T47D (cell line): ENCODE measurements at regions not wholly inside any gene's neighbourhood (a gene's known extent, or its start where the extent isn't known, plus 50 kb on each side); places are given as distances from the start of the nearest gene placed in this dataset.

ENCODE experiments used
- DNase-seq, 2 experiments: peaks; one replicate each; pipeline versions ENCODE4 v3.0.0 to v3.0.0-alpha.2; 2011 to 2012; ENCODE audit warnings: low read depth in 1 of 2, low spot score in 1 of 2
- JUND ChIP-seq: IDR thresholded peaks from 2 replicates; pipeline ENCODE4 v1.6.1; 2012; ENCODE audit warnings: low read depth
- in situ Hi-C: cut with HindIII; loops from 2 replicates; pipeline ENCODE4 v1.10.0; 2016; ENCODE audit warnings: low sequenced_read_pairs, low pct_unique_long_range_greater_than_20kb

GRCh38 chr11:112882494-112883381 is 78.5 kb upstream of the NCAM1 start:
- no peak for TF ChIP-seq JUND
- in situ Hi-C loops, result no loop called here
- DNase-seq, result no peak

GRCh38 chr11:112884012-112884767 is 77.0 kb upstream of the NCAM1 start:
- no peak for TF ChIP-seq JUND
- in situ Hi-C loops, result no loop called here
- DNase-seq, result no peak

DNA sequence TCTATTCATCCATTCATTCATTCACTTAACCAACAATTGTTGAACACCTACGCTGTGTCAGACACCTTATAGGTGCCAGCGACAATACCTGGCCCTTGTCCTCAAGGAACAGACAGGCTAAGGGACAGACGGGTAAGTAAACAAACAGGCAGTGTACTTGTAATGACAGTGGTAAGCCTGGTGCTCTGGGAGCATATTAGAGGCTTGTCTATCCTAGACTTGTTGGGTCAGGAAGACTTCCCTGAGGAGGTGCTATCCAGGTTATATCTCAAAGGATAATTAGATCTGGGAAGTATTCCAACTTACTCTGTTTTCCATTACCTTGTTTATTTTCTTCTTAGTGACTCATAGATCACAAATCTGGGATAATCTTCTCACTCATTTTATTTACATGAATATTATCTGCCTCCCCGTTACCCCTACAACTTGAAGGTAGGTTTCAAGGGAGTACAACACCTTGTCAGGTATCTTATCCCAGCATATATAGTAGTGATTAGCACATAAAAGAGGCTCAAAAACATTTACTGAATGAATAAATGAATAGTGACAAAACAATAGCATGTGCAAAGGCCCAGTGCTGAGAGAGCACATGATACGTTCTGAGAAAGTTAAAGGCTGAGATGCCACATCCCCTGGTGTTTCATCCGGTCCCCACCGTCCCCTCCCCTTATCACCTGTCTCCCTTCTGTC is 75.3 kb upstream of the NCAM1 start:
- no peak for TF ChIP-seq JUND
- in situ Hi-C loops, result no loop called here
- no peak for DNase-seq

- in situ Hi-C loops, result no loop called here
- TF ChIP-seq JUND, result no peak
- no peak for DNase-seq
Measured at GRCh38 chr11:112886434-112887370, 74.5 kb upstream of the NCAM1 start.

GRCh38 chr11:112889446-112889845 is 71.8 kb upstream of the NCAM1 start:
- TF ChIP-seq JUND, result no peak
- DNase-seq, result no peak

DNA sequence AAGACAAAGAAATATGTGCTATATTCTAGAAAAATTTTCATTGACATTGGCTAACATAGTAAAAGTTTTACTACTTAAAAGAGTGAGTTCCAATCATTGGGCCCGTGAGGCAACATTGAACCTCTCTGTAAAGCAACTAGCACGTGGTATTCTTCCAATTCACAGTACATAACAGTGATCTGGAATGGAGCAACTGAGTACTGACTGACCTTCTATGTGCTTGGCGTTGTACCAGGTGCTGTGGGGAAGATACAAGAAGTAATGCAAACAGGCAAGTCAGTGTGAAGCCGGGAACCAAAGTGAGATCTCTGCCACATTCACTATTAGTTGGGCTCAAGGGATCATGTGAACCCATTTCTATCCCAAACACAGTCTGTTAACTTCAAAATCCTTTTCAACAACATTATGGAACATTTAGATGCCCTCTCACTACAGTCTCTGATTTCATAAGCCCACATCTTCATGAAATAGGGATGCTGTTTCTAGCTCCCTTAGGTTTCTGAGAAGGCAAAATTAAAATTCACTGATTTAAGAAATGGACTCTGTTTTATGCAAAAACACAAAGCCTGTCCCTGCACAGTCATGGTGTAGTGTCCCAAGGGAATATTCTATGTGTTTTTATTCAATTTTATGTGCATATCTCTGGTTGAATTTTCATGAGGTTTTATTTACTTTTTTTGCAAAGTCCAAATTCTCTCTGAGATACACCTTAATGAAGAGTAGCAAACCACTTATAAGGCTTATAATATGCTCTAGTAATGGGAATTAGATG is 61.8 kb upstream of the NCAM1 start:
- DNase-seq, result no peak
- no peak for TF ChIP-seq JUND

More at GRCh38 chr11:112889446-112889845, 71.8 kb upstream of the NCAM1 start:
- in situ Hi-C loops, result no loop called here

DNA sequence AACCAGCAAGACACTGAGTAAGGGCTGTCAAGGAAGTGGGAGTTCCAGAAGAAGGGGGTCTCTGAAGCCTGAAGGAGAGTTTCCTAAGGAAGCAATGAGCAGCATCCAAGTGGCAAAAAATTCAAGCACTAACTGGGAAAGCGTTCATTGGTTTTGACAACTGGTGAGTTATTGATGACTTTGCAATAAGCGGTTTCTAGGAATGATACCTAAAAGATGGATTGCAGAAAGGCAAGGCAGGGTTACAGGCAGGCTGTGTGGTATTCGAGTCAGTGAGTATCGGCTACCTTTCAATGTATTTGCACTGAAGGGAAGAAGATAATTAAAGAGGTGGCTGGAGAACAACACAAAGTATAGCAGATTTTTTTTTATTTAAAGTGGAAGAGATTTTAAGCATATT is 59.3 kb upstream of the NCAM1 start:
- no peak for DNase-seq
- TF ChIP-seq JUND, result no peak

More for the DNA sequence above, 61.8 kb upstream of the NCAM1 start:
- in situ Hi-C loops, result no loop called here

GRCh38 chr11:112902361-112903011 is 58.7 kb upstream of the NCAM1 start:
- no peak for TF ChIP-seq JUND
- in situ Hi-C loops, result no loop called here
- DNase-seq, result no peak

More for the DNA sequence above, 59.3 kb upstream of the NCAM1 start:
- in situ Hi-C loops, result no loop called here

- in situ Hi-C loops, result no loop called here
- DNase-seq, result no peak
- TF ChIP-seq JUND, result no peak
Measured at GRCh38 chr11:112903340-112903739, 57.9 kb upstream of the NCAM1 start.

- TF ChIP-seq JUND, result no peak
- in situ Hi-C loops, result no loop called here
- no peak for DNase-seq
Measured at GRCh38 chr11:112911124-112911523, 50.1 kb upstream of the NCAM1 start.
